ENCODE measurements at regions not wholly inside any gene's neighbourhood (a gene's known extent, or its start where the extent isn't known, plus 50 kb on each side); places are given as distances from the start of the nearest gene placed in this dataset.

GRCh38 chr6:85944776-85945175 is 302.1 kb upstream of the SYNCRIP start:
- TF ChIP-seq CTCF (conservative IDR thresholded peaks at IDR 0.05; ENCODE audit: low read length) (no peak), EZH2phosphoT487 (IDR thresholded peaks at IDR 0.05; ENCODE audit: borderline replicate concordance, low read depth, low read length) (no peak)

All from OCI-LY7 (cell line).